Activated effector memory CD4-positive, alpha-beta T cell treated with Interleukin-2 at 50 U/mL for 16 hours (primary cell): ENCODE measurements at regions not wholly inside any gene's neighbourhood (a gene's known extent, or its start where the extent isn't known, plus 50 kb on each side); places are given as distances from the start of the nearest gene placed in this dataset.
"Not testable (repeated sequence)": the region's sequence is repeated elsewhere in the genome, so short reads cannot be mapped to it uniquely, and the experiment has no call there.

Source experiments
- DNase-seq: peaks from one replicate; pipeline ENCODE4 v3.0.0-alpha.2; 2020

- not testable (repeated sequence) for DNase-seq
Observed at GRCh38 chr1:66424530-66424929, 109.4 kb upstream of the SGIP1 start.

- no peak for DNase-seq
Observed at GRCh38 chr1:66426239-66426853, 107.6 kb upstream of the SGIP1 start.

GRCh38 chr1:66430815-66431214 lies 103.1 kb upstream of the SGIP1 start:
- DNase-seq = not testable (repeated sequence)

GRCh38 chr1:66431999-66432398 lies 102.0 kb upstream of the SGIP1 start:
- no peak for DNase-seq

GRCh38 chr1:66433611-66434010 lies 100.3 kb upstream of the SGIP1 start:
- DNase-seq = no peak

GRCh38 chr1:66434096-66434495 lies 99.9 kb upstream of the SGIP1 start:
- no peak for DNase-seq

- no peak for DNase-seq
Observed at GRCh38 chr1:66435541-66435940, 98.4 kb upstream of the SGIP1 start.

GRCh38 chr1:66436378-66437135 lies 97.4 kb upstream of the SGIP1 start:
- DNase-seq = peak; percentile 24

- DNase-seq = no peak
Observed at GRCh38 chr1:66437136-66437401, 96.9 kb upstream of the SGIP1 start.

GRCh38 chr1:66438062-66438461 lies 95.9 kb upstream of the SGIP1 start:
- DNase-seq = no peak

- no peak for DNase-seq
Observed at GRCh38 chr1:66438501-66438900, 95.5 kb upstream of the SGIP1 start.

GRCh38 chr1:66439031-66439740 lies 94.8 kb upstream of the SGIP1 start:
- no peak for DNase-seq

- no peak for DNase-seq
Observed at GRCh38 chr1:66443793-66444192, 90.2 kb upstream of the SGIP1 start.

- no peak for DNase-seq
Observed at GRCh38 chr1:66444438-66445265, 89.3 kb upstream of the SGIP1 start.

GRCh38 chr1:66445492-66446181 lies 88.3 kb upstream of the SGIP1 start:
- DNase-seq = peak; percentile 32

- DNase-seq = no peak
Observed at GRCh38 chr1:66446261-66447001, 87.5 kb upstream of the SGIP1 start.

GRCh38 chr1:66450043-66450514 lies 83.9 kb upstream of the SGIP1 start:
- DNase-seq = no peak

- DNase-seq = no peak
Observed at GRCh38 chr1:66450847-66451246, 83.1 kb upstream of the SGIP1 start.

GRCh38 chr1:66452162-66452561 lies 81.8 kb upstream of the SGIP1 start:
- DNase-seq = no peak

GRCh38 chr1:66452982-66453381 lies 81.0 kb upstream of the SGIP1 start:
- DNase-seq = no peak

- no peak for DNase-seq
Observed at GRCh38 chr1:66455446-66455845, 78.5 kb upstream of the SGIP1 start.

- no peak for DNase-seq
Observed at GRCh38 chr1:66460776-66461175, 73.2 kb upstream of the SGIP1 start.
